Panc1 (cell line): ENCODE measurements at regions not wholly inside any gene's neighbourhood (a gene's known extent, or its start where the extent isn't known, plus 50 kb on each side); places are given as distances from the start of the nearest gene placed in this dataset.

Source experiments
- ATAC-seq: fragments of 200-7000 bp; cut with Tn5 transposase; 2 replicates; pipeline ENCODE4 v1.9.1; 2020; ENCODE audit warnings: mild to moderate bottlenecking, moderate library complexity
- BruUV-seq: library from RNA; stranded (reverse); fragments of 400-500 nt; replicated peaks from 2 replicates; lab custom pipeline; 2021; lab: Mats Ljungman, UMichigan
- CTCF ChIA-PET: fragments of 300-600 bp; sonication (Branson Sonifier 250); formaldehyde crosslinking; loops from one replicate; lab custom pipeline; 2022; ENCODE audit warnings: antibody characterized with exemption; lab: Charles Lee
- POLR2A ChIA-PET: fragments of 300-600 bp; sonication (Branson Sonifier 250); formaldehyde crosslinking; loops from one replicate; lab custom pipeline; 2022; ENCODE audit warnings: antibody characterized with exemption; lab: Charles Lee
- DNase-seq: peaks from one replicate; pipeline ENCODE4 v3.0.0-alpha.2; 2010; ENCODE audit warnings: low read depth, low spot score
- H3K27ac ChIP-seq: 2 replicates; pipeline ENCODE4 v1.5.1; 2011; ENCODE audit warnings: mild to moderate bottlenecking, low read length, inconsistent platforms
- H3K27me3 ChIP-seq: fragments of 200-500 bp; sonication (Bioruptor generic); 2 replicates; pipeline ENCODE4 v1.6.0; 2014; ENCODE audit warnings: low read length, inconsistent platforms; ENCODE audit not compliant: control insufficient read depth, insufficient read depth
- H3K36me3 ChIP-seq: fragments of 200-500 bp; sonication (Bioruptor generic); 2 replicates; pipeline ENCODE4 v1.5.1; 2014; ENCODE audit warnings: inconsistent platforms, mild to moderate bottlenecking, low read length, moderate library complexity; ENCODE audit not compliant: control insufficient read depth, insufficient read depth
- H3K4me1 ChIP-seq: 2 replicates; pipeline ENCODE4 v1.5.1; 2011; ENCODE audit warnings: inconsistent platforms, mild to moderate bottlenecking, low read length, moderate library complexity; ENCODE audit not compliant: control insufficient read depth, insufficient read depth
- H3K4me3 ChIP-seq, 2 experiments: 2 replicates each; pipeline ENCODE4 v1.5.1; 2011 to 2012; ENCODE audit warnings: low read depth in 2 of 2, low read length in 2 of 2, mild to moderate bottlenecking in 2 of 2, inconsistent platforms in 1 of 2, moderate library complexity in 1 of 2
- H3K9me3 ChIP-seq: fragments of 200-500 bp; sonication (Bioruptor generic); 2 replicates; pipeline ENCODE4 v1.5.1; 2014; ENCODE audit warnings: low read depth, mild to moderate bottlenecking, inconsistent platforms, low read length, moderate library complexity; ENCODE audit not compliant: control insufficient read depth, insufficient read depth
- POLR2AphosphoS5 ChIP-seq: IDR thresholded peaks from 2 replicates; pipeline ENCODE4 v1.6.1; 2012; ENCODE audit warnings: mild to moderate bottlenecking, low read depth, low read length, moderate library complexity
- SIN3A ChIP-seq: IDR thresholded peaks from 2 replicates; pipeline ENCODE4 v1.6.1; 2012; ENCODE audit warnings: low read depth, mild to moderate bottlenecking, low read length, moderate library complexity, borderline replicate concordance; ENCODE audit not compliant: insufficient read depth
- TCF7L2 ChIP-seq: IDR thresholded peaks from 2 replicates; pipeline ENCODE4 v1.6.1; 2011; ENCODE audit warnings: mild to moderate bottlenecking, low read depth, low read length, inconsistent platforms
- in situ Hi-C: cut with HindIII; loops from 2 replicates; pipeline ENCODE4 v1.10.0; 2016; ENCODE audit warnings: low sequenced_read_pairs, low pct_unique_long_range_greater_than_20kb
- intact Hi-C: fragments of 100-400 bp; cut with micrococcal nuclease; formaldehyde crosslinking; loops from one replicate; pipeline ENCODE4 v1.10.0; 2022; ENCODE audit not compliant: unreplicated experiment
- TF ChIP-seq, protein P1 (sequence below): fragments of 450-650 bp; IDR thresholded peaks from 2 replicates; pipeline ENCODE4 v1.5.1; 2017; ENCODE audit warnings: mild to moderate bottlenecking
- TF ChIP-seq, protein P2 (sequence below), 2 experiments: IDR thresholded peaks; 2 replicates each; pipeline ENCODE4 v1.6.1; 2011 to 2012; ENCODE audit warnings: low read depth in 2 of 2, control low read depth in 1 of 2, low read length in 1 of 2, mild to moderate bottlenecking in 1 of 2, moderate library complexity in 1 of 2; ENCODE audit not compliant: insufficient read depth in 1 of 2

DNA sequence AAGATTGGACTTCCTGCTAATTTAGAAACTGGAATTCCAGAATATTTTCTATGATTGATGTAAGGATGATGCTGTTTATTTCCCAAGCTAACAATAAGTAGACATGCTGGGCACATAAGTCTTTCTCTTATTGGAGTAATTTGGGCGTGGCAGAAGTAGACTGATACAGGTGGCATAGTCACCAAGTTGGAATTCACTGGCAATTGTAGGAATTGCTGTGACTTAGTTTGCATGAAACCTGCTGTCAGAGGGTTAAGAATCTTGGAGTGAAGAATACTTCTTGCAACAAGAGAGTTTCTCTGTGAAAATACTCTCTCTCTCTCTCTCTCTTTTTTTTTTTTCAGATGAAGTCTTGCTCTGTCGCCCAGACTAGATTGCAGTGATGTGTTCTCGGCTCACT, 569.7 kb downstream of the REEP3 start:
- intact Hi-C loops: no loop called here
- TF ChIP-seq, protein P1, sequence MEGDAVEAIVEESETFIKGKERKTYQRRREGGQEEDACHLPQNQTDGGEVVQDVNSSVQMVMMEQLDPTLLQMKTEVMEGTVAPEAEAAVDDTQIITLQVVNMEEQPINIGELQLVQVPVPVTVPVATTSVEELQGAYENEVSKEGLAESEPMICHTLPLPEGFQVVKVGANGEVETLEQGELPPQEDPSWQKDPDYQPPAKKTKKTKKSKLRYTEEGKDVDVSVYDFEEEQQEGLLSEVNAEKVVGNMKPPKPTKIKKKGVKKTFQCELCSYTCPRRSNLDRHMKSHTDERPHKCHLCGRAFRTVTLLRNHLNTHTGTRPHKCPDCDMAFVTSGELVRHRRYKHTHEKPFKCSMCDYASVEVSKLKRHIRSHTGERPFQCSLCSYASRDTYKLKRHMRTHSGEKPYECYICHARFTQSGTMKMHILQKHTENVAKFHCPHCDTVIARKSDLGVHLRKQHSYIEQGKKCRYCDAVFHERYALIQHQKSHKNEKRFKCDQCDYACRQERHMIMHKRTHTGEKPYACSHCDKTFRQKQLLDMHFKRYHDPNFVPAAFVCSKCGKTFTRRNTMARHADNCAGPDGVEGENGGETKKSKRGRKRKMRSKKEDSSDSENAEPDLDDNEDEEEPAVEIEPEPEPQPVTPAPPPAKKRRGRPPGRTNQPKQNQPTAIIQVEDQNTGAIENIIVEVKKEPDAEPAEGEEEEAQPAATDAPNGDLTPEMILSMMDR: no peak
- no peak for TF ChIP-seq SIN3A
- TF ChIP-seq, protein P2, sequence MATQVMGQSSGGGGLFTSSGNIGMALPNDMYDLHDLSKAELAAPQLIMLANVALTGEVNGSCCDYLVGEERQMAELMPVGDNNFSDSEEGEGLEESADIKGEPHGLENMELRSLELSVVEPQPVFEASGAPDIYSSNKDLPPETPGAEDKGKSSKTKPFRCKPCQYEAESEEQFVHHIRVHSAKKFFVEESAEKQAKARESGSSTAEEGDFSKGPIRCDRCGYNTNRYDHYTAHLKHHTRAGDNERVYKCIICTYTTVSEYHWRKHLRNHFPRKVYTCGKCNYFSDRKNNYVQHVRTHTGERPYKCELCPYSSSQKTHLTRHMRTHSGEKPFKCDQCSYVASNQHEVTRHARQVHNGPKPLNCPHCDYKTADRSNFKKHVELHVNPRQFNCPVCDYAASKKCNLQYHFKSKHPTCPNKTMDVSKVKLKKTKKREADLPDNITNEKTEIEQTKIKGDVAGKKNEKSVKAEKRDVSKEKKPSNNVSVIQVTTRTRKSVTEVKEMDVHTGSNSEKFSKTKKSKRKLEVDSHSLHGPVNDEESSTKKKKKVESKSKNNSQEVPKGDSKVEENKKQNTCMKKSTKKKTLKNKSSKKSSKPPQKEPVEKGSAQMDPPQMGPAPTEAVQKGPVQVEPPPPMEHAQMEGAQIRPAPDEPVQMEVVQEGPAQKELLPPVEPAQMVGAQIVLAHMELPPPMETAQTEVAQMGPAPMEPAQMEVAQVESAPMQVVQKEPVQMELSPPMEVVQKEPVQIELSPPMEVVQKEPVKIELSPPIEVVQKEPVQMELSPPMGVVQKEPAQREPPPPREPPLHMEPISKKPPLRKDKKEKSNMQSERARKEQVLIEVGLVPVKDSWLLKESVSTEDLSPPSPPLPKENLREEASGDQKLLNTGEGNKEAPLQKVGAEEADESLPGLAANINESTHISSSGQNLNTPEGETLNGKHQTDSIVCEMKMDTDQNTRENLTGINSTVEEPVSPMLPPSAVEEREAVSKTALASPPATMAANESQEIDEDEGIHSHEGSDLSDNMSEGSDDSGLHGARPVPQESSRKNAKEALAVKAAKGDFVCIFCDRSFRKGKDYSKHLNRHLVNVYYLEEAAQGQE (IDR thresholded peaks at IDR 0.05; ENCODE audit: insufficient read depth in 1 of 2, low read depth in 2 of 2, low read length in 1 of 2): no peak
- TF ChIP-seq TCF7L2: no peak
- no peak for TF ChIP-seq POLR2AphosphoS5
- no peak overlapping the region for H3K27ac ChIP-seq
- ChIA-PET POLR2A (no interaction called here), CTCF (no interaction called here)
- no peaks in the 10 kb centered on the region for H3K4me1 ChIP-seq
- no peak overlapping the region for H3K4me3 ChIP-seq
- no peak for DNase-seq
- H3K27me3 ChIP-seq: no peaks in the 10 kb centered on the region
- no peak for ATAC-seq
- no peaks in the 10 kb centered on the region for H3K9me3 ChIP-seq
- in situ Hi-C loops: no loop called here
- no peaks in the 10 kb centered on the region for H3K36me3 ChIP-seq
- BruUV-seq: no TSS peak

DNA sequence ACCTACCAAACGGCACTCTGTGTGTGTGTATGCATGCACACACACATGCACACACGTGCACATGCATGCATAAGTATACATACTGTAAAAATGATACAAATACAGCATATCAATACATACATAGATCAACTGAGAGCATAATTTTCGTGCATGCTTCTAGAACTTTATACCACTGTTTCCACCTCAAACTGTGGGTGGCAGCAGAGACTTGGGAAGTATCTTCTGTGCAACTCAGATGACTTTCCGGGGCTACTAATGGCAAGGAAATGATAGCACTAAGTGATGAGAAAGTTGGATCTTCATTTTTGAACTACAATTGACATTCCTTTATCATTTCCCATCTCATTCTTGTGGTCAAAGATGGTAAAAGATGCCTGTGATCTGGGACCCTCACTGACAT, 570.7 kb downstream of the REEP3 start:
- ChIA-PET CTCF (no interaction called here), POLR2A (no interaction called here)
- DNase-seq (no peak), ATAC-seq (peak; percentile 73; the same call in 1 of the 2 replicates)
- Histone ChIP-seq H3K36me3 (no peaks in the 10 kb centered on the region), H3K27me3 (no peaks in the 10 kb centered on the region), H3K4me3 (no peak overlapping the region), H3K4me1 (no peaks in the 10 kb centered on the region), H3K27ac (no peak overlapping the region), H3K9me3 (no peaks in the 10 kb centered on the region)
- in situ Hi-C loops (no loop called here), intact Hi-C loops (no loop called here)
- TF ChIP-seq POLR2AphosphoS5: no peak
- TF ChIP-seq, protein P1: peak; percentile 59
- BruUV-seq: no TSS peak

DNA sequence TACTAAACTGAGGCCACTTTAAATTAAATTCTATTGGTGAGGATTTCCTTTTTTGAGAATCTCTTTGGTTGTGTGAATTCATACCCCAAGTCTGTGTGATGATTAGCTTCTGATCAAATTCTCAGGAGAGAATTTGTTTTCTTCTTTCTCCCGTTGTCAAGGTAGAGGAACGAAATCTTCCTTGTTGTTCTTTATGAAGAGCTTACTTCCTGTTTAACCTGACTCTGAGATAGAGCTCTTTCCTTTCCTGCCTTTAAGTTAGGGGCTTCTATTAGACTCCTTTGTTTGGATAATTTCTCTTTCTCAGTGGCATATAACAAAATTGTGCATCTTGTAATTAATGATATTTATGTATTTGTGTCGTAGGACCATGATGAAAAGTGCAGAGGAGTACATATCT, 572.1 kb downstream of the REEP3 start:
- POLR2A ChIA-PET: no interaction called here
- no peaks in the 10 kb centered on the region for H3K4me1 ChIP-seq
- CTCF ChIA-PET: no interaction called here
- DNase-seq: no peak
- TF ChIP-seq POLR2AphosphoS5 (no peak), SIN3A (no peak), TCF7L2 (no peak)
- TF ChIP-seq, protein P1: no peak
- TF ChIP-seq, protein P2 (IDR thresholded peaks at IDR 0.05; ENCODE audit: insufficient read depth in 1 of 2, low read depth in 2 of 2, low read length in 1 of 2): no peak
- no peak overlapping the region for H3K27ac ChIP-seq
- no peaks in the 10 kb centered on the region for H3K27me3 ChIP-seq
- no TSS peak for BruUV-seq
- in situ Hi-C loops (no loop called here), intact Hi-C loops (no loop called here)
- ATAC-seq: no peak
- no peak overlapping the region for H3K4me3 ChIP-seq
- no peaks in the 10 kb centered on the region for H3K36me3 ChIP-seq
- H3K9me3 ChIP-seq: no peaks in the 10 kb centered on the region
